ENCODE measurements at regions not wholly inside any gene's neighbourhood (a gene's known extent, or its start where the extent isn't known, plus 50 kb on each side); places are given as distances from the start of the nearest gene placed in this dataset.

GRCh38 chr22:19599004-19599403 lies 74.8 kb upstream of the CLDN5 start:
- TF ChIP-seq CTCF (IDR thresholded peaks at IDR 0.05) (no peak), POLR2A (IDR thresholded peaks at IDR 0.05) (no peak)

Data from lower leg skin (tissue), 3 donors.